Stomach (tissue), 8 donors: ENCODE measurements at regions not wholly inside any gene's neighbourhood (a gene's known extent, or its start where the extent isn't known, plus 50 kb on each side); places are given as distances from the start of the nearest gene placed in this dataset.

Experiments used
- DNase-seq, 2 donors: peaks; one replicate each; pipeline versions ENCODE4 v3.0.0 to v3.0.0-alpha.2; 2013 to 2019
- H3K27ac ChIP-seq, 5 donors: fragments of 200-600 bp in 4 of 5; sonication (generic) in 4 of 5; one replicate each; pipeline ENCODE4 v1.5.1; 2013 to 2019; ENCODE audit warnings: mild to moderate bottlenecking in 1 of 5, moderate library complexity in 1 of 5
- H3K27me3 ChIP-seq, 3 donors: fragments of 200-600 bp; sonication (generic); one replicate each; pipeline ENCODE4 v1.5.1; 2017 to 2019; ENCODE audit warnings: mixed run types in 1 of 3
- H3K36me3 ChIP-seq, 4 donors: fragments of 200-600 bp; sonication (generic); 1 replicate in 3 of 4; 2 replicates in 1 of 4; pipeline ENCODE4 v1.5.1; 2016 to 2019
- H3K4me1 ChIP-seq, 4 donors: fragments of 200-600 bp; sonication (generic); one replicate each; pipeline ENCODE4 v1.5.1; 2016 to 2019
- H3K4me3 ChIP-seq, 4 donors: fragments of 200-600 bp; sonication (generic) in 3 of 4; one replicate each; pipeline ENCODE4 v1.5.1; 2016 to 2019; ENCODE audit warnings: mild to moderate bottlenecking in 1 of 4
- H3K9me3 ChIP-seq, 4 donors: fragments of 200-600 bp; sonication (generic); one replicate each; pipeline ENCODE4 v1.5.1; 2016 to 2019
- CTCF ChIP-seq, 7 experiments: fragments of 450-650 bp in 4 of 7; fragments of 200-600 bp in 3 of 7; sonication (generic) in 3 of 7; IDR thresholded peaks; one replicate each; pipeline ENCODE4 v1.5.1; 2016 to 2019; ENCODE audit warnings: antibody characterized with exemption in 7 of 7, control low read depth in 2 of 7, mild to moderate bottlenecking in 1 of 7
- EP300 ChIP-seq: sonication (generic); formaldehyde crosslinking; IDR thresholded peaks from one replicate; pipeline ENCODE4 v1.6.1; 2017; ENCODE audit warnings: antibody characterized with exemption
- POLR2A ChIP-seq, 4 donors: fragments of 450-650 bp; IDR thresholded peaks; one replicate each; pipeline ENCODE4 v1.6.1; 2016; ENCODE audit warnings: antibody characterized with exemption in 4 of 4, control low read depth in 2 of 4, mild to moderate bottlenecking in 1 of 4, moderate library complexity in 1 of 4
- POLR2AphosphoS5 ChIP-seq, 3 donors: sonication (generic); formaldehyde crosslinking; IDR thresholded peaks; one replicate each; pipeline ENCODE4 v1.6.1; 2016; ENCODE audit warnings: antibody characterized with exemption in 3 of 3
- WGBS, 5 donors: extraction: QIAGEN DNeasy Blood & Tissue Kit in 3 of 5; methylation state at CpG; one replicate each; pipeline versions ENCODE4 v1.1.5 to v1.1.7; 2013 to 2018; 5-methylcytosine and 5-hydroxymethylcytosine counted together
- intact Hi-C: fragments of 100-400 bp; cut with DNase I; formaldehyde crosslinking; loops from one replicate; pipeline ENCODE4 v1.15.1; 2023; ENCODE audit warnings: low total_unique reads
- donor health status: healthy with polysubstance abuse.
- donor health status: Bipolar disorder and iron deficiency.
- donor health status: healthy.

- no peak for DNase-seq
- intact Hi-C loops = no loop called here
- Histone ChIP-seq H3K4me3 (no peak overlapping the region), H3K36me3 (no peaks in the 10 kb centered on the region), H3K27ac (no peak overlapping the region), H3K4me1 (no peaks in the 10 kb centered on the region), H3K27me3 (no peaks in the 10 kb centered on the region), H3K9me3 (no peaks in the 10 kb centered on the region)
- TF ChIP-seq CTCF (IDR thresholded peaks at IDR 0.05) = no peak
- no peak for TF ChIP-seq POLR2AphosphoS5 (IDR thresholded peaks at IDR 0.05)
- no peak for TF ChIP-seq EP300
- no peak for TF ChIP-seq POLR2A (IDR thresholded peaks at IDR 0.05)
- 36 to 57% (median 50%) methylated on average over 1 of the region's 1 CpG for whole genome bisulfite sequencing, 5 donors
These were observed 230.2 kb upstream of the RIMS1 start for GRCh38 chr6:71656121-71656520.

GRCh38 chr6:71665931-71666330 lies 220.4 kb upstream of the RIMS1 start:
- no peaks in the 10 kb centered on the region for H3K9me3 ChIP-seq
- H3K27ac ChIP-seq = no peak overlapping the region
- no peaks in the 10 kb centered on the region for H3K36me3 ChIP-seq
- no peak for TF ChIP-seq CTCF (IDR thresholded peaks at IDR 0.05)
- TF ChIP-seq EP300 = no peak
- no peak for TF ChIP-seq POLR2A (IDR thresholded peaks at IDR 0.05)
- TF ChIP-seq POLR2AphosphoS5 (IDR thresholded peaks at IDR 0.05) = no peak
- H3K4me1 ChIP-seq = no peaks in the 10 kb centered on the region
- intact Hi-C loops = no loop called here
- no peak overlapping the region for H3K4me3 ChIP-seq
- 57 to 81% (median 66%) methylated on average over 3 of the region's 3 CpGs for WGBS, 5 donors
- no peak for DNase-seq
- H3K27me3 ChIP-seq = no peaks in the 10 kb centered on the region

GRCh38 chr6:71672876-71673275 lies 213.5 kb upstream of the RIMS1 start:
- 58 to 75% (median 65%) methylated on average over 2 of the region's 2 CpGs for WGBS, 5 donors
- H3K27me3 ChIP-seq = no peaks in the 10 kb centered on the region
- intact Hi-C loops = no loop called here
- H3K27ac ChIP-seq = no peak overlapping the region
- H3K36me3 ChIP-seq = no peaks in the 10 kb centered on the region
- H3K9me3 ChIP-seq = no peaks in the 10 kb centered on the region
- no peak for DNase-seq
- no peak for TF ChIP-seq CTCF (IDR thresholded peaks at IDR 0.05)
- TF ChIP-seq EP300 = no peak
- TF ChIP-seq POLR2A (IDR thresholded peaks at IDR 0.05) = no peak
- TF ChIP-seq POLR2AphosphoS5 (IDR thresholded peaks at IDR 0.05) = no peak
- H3K4me3 ChIP-seq = no peak overlapping the region
- H3K4me1 ChIP-seq = no peaks in the 10 kb centered on the region

- no peak for TF ChIP-seq CTCF (IDR thresholded peaks at IDR 0.05)
- TF ChIP-seq POLR2AphosphoS5 (IDR thresholded peaks at IDR 0.05) = no peak
- TF ChIP-seq POLR2A (IDR thresholded peaks at IDR 0.05) = no peak
- no peak for TF ChIP-seq EP300
- WGBS, 5 donors = 17 to 23% (median 18%) methylated on average over 1 of the region's 1 CpG
- H3K27me3 ChIP-seq = no peaks in the 10 kb centered on the region
- intact Hi-C loops = no loop called here
- no peak overlapping the region for H3K4me3 ChIP-seq
- no peaks in the 10 kb centered on the region for H3K36me3 ChIP-seq
- H3K9me3 ChIP-seq = no peaks in the 10 kb centered on the region
- H3K4me1 ChIP-seq = no peaks in the 10 kb centered on the region
- no peak overlapping the region for H3K27ac ChIP-seq
- DNase-seq = no peak
These were observed 211.0 kb upstream of the RIMS1 start for GRCh38 chr6:71675386-71675785.
